SK-N-SH (cell line): ENCODE measurements at regions not wholly inside any gene's neighbourhood (a gene's known extent, or its start where the extent isn't known, plus 50 kb on each side); places are given as distances from the start of the nearest gene placed in this dataset.

Experiments
- CTCF ChIA-PET: fragments of 300-600, 350-600 bp; formaldehyde crosslinking; extraction: SDS; loops from one replicate; lab custom pipeline; 2021; lab: Yijun Ruan, JAX
- POLR2A ChIA-PET: fragments of 350-600 bp; sonication (Branson Sonifier 250); formaldehyde crosslinking; extraction: SDS; loops from one replicate; lab custom pipeline; 2020; ENCODE audit warnings: antibody characterized with exemption, inconsistent platforms; lab: Yijun Ruan, JAX
- DNase-seq: peaks from one replicate; pipeline ENCODE4 v3.0.0; 2012
- H2AFZ ChIP-seq: fragments of 200-600 bp; sonication (generic); 2 replicates; pipeline ENCODE4 v1.8.1; 2016; ENCODE audit warnings: antibody characterized with exemption, mild to moderate bottlenecking, low read depth
- H3F3A ChIP-seq: fragments of 200-600 bp; sonication (generic); replicated peaks from 2 replicates; pipeline ENCODE3; 2016; ENCODE audit warnings: antibody characterized with exemption, mild to moderate bottlenecking; ENCODE audit not compliant: insufficient read depth
- H3K27ac ChIP-seq, 2 experiments: fragments of 200-500 bp in 1 of 2; fragments of 200-600 bp in 1 of 2; sonication (Bioruptor generic) in 1 of 2; sonication (generic), shearing (Covaris generic) in 1 of 2; 2 replicates each; pipeline versions ENCODE4 v1.5.1 to v1.6.1; 2014 to 2016; ENCODE audit warnings: low read depth in 2 of 2, inconsistent platforms in 1 of 2, low read length in 1 of 2, mild to moderate bottlenecking in 1 of 2, mixed read lengths in 1 of 2
- H3K27me3 ChIP-seq: fragments of 200-600 bp; sonication (generic), shearing (Covaris generic); 2 replicates; pipeline ENCODE4 v1.6.1; 2016; ENCODE audit warnings: mixed run types; ENCODE audit not compliant: insufficient read depth
- H3K36me3 ChIP-seq, 2 experiments: fragments of 200-500 bp in 1 of 2; fragments of 200-600 bp in 1 of 2; sonication (Bioruptor generic) in 1 of 2; sonication (generic) in 1 of 2; replicated peaks in 1 of 2; 2 replicates each; pipeline versions ENCODE3 to v1.5.1; 2014 to 2016; ENCODE audit warnings: low read length in 1 of 2, mild to moderate bottlenecking in 1 of 2; ENCODE audit not compliant: insufficient read depth in 2 of 2, control insufficient read depth in 1 of 2
- H3K4me1 ChIP-seq, 2 experiments: fragments of 200-500 bp in 1 of 2; fragments of 200-600 bp in 1 of 2; sonication (Bioruptor generic) in 1 of 2; sonication (generic), shearing (Covaris generic) in 1 of 2; 2 replicates each; pipeline versions ENCODE4 v1.5.1 to v1.6.1; 2014 to 2016; ENCODE audit warnings: low read depth in 1 of 2, low read length in 1 of 2, mixed run types in 1 of 2; ENCODE audit not compliant: insufficient read depth in 2 of 2, control insufficient read depth in 1 of 2
- H3K4me2 ChIP-seq: fragments of 200-600 bp; sonication (generic), shearing (Covaris generic); 2 replicates; pipeline ENCODE4 v1.6.1; 2017; ENCODE audit warnings: mixed run types
- H3K4me3 ChIP-seq, 2 experiments: fragments of 200-500 bp in 1 of 2; fragments of 200-600 bp in 1 of 2; sonication (Bioruptor generic) in 1 of 2; sonication (generic), shearing (Covaris generic) in 1 of 2; 2 replicates each; pipeline versions ENCODE4 v1.5.1 to v1.8.1; 2014 to 2016; ENCODE audit warnings: low read depth in 2 of 2, inconsistent platforms in 1 of 2, low read length in 1 of 2, mild to moderate bottlenecking in 1 of 2, mixed read lengths in 1 of 2, moderate library complexity in 1 of 2
- H3K79me2 ChIP-seq: fragments of 200-600 bp; sonication (generic); 2 replicates; pipeline ENCODE4 v1.8.1; 2017; ENCODE audit warnings: mild to moderate bottlenecking; ENCODE audit not compliant: insufficient read depth
- H3K9ac ChIP-seq: fragments of 200-600 bp; sonication (generic); 2 replicates; pipeline ENCODE4 v1.6.1; 2017; ENCODE audit warnings: mixed run types
- H3K9me2 ChIP-seq: fragments of 200-600 bp; sonication (generic); 2 replicates; pipeline ENCODE4 v1.6.1; 2017; ENCODE audit warnings: mixed run types
- H3K9me3 ChIP-seq: fragments of 200-600 bp; sonication (generic); 2 replicates; pipeline ENCODE4 v1.6.1; 2017; ENCODE audit warnings: mixed run types, mild to moderate bottlenecking, moderate library complexity
- H4K20me1 ChIP-seq: fragments of 200-600 bp; sonication (generic); 2 replicates; pipeline ENCODE4 v1.6.1; 2017; ENCODE audit warnings: mild to moderate bottlenecking, mixed run types; ENCODE audit not compliant: insufficient read depth
- CHD2 ChIP-seq: fragments of 150-350 bp; IDR thresholded peaks from 2 replicates; pipeline ENCODE4 v1.6.1; 2018; ENCODE audit warnings: low read length; ENCODE audit not compliant: partially characterized antibody
- ELF1 ChIP-seq: IDR thresholded peaks from 2 replicates; pipeline ENCODE4 v1.4.0; 2012
- EZH2phosphoT487 ChIP-seq: fragments of 200-600 bp; sonication (generic); IDR thresholded peaks from 2 replicates; pipeline ENCODE4 v1.6.1; 2017; ENCODE audit warnings: low read depth, mixed run types, mild to moderate bottlenecking, antibody characterized with exemption, moderate library complexity, borderline replicate concordance
- FOSL2 ChIP-seq: IDR thresholded peaks from 2 replicates; pipeline ENCODE4 v1.4.0; 2012; ENCODE audit warnings: low read depth, mild to moderate bottlenecking, moderate library complexity, borderline replicate concordance
- GABPA ChIP-seq: IDR thresholded peaks from 2 replicates; pipeline ENCODE4 v1.4.0; 2012; ENCODE audit warnings: low read depth, mild to moderate bottlenecking
- JUND ChIP-seq: IDR thresholded peaks from 2 replicates; pipeline ENCODE4 v1.4.0; 2012
- MEF2A ChIP-seq: IDR thresholded peaks from 2 replicates; pipeline ENCODE4 v1.4.0; 2012; ENCODE audit warnings: low read depth, borderline replicate concordance
- MXI1 ChIP-seq: IDR thresholded peaks from 2 replicates; pipeline ENCODE4 v1.6.1; 2012; ENCODE audit warnings: mild to moderate bottlenecking, low read depth, low read length, improper control_type of control experiment
- NRF1 ChIP-seq: IDR thresholded peaks from 2 replicates; pipeline ENCODE4 v1.6.1; 2012; ENCODE audit warnings: low read depth, mild to moderate bottlenecking, low read length
- PBX3 ChIP-seq: IDR thresholded peaks from 2 replicates; pipeline ENCODE4; 2012
- POLR2AphosphoS5 ChIP-seq: IDR thresholded peaks from 2 replicates; pipeline ENCODE4 v1.6.1; 2012; ENCODE audit warnings: low read depth, low read length
- RCOR1 ChIP-seq: fragments of 150-350 bp; IDR thresholded peaks from 2 replicates; pipeline ENCODE4 v1.6.1; 2017; ENCODE audit warnings: antibody characterized with exemption, low read length
- SIN3A ChIP-seq: IDR thresholded peaks from 2 replicates; pipeline ENCODE4 v1.6.1; 2012; ENCODE audit warnings: low read depth, mild to moderate bottlenecking, low read length, moderate library complexity, borderline replicate concordance
- TEAD4 ChIP-seq: IDR thresholded peaks from 2 replicates; pipeline ENCODE4 v1.4.0; 2012; ENCODE audit warnings: mild to moderate bottlenecking, borderline replicate concordance; ENCODE audit not compliant: insufficient read depth
- ZBTB33 ChIP-seq: IDR thresholded peaks from 2 replicates; pipeline ENCODE4 v1.4.0; 2012; ENCODE audit warnings: low read depth, borderline replicate concordance
- WGBS: methylation state at CpG from one replicate; pipeline ENCODE4 v1.1.6; 2017; ENCODE audit warnings: low lambda C conversion rate; 5-methylcytosine and 5-hydroxymethylcytosine counted together
- TF ChIP-seq, protein P1 (sequence below): fragments of 200-600 bp; sonication (generic); IDR thresholded peaks from 2 replicates; pipeline ENCODE4 v1.6.1; 2017; ENCODE audit warnings: antibody characterized with exemption, mild to moderate bottlenecking, moderate library complexity

DNA sequence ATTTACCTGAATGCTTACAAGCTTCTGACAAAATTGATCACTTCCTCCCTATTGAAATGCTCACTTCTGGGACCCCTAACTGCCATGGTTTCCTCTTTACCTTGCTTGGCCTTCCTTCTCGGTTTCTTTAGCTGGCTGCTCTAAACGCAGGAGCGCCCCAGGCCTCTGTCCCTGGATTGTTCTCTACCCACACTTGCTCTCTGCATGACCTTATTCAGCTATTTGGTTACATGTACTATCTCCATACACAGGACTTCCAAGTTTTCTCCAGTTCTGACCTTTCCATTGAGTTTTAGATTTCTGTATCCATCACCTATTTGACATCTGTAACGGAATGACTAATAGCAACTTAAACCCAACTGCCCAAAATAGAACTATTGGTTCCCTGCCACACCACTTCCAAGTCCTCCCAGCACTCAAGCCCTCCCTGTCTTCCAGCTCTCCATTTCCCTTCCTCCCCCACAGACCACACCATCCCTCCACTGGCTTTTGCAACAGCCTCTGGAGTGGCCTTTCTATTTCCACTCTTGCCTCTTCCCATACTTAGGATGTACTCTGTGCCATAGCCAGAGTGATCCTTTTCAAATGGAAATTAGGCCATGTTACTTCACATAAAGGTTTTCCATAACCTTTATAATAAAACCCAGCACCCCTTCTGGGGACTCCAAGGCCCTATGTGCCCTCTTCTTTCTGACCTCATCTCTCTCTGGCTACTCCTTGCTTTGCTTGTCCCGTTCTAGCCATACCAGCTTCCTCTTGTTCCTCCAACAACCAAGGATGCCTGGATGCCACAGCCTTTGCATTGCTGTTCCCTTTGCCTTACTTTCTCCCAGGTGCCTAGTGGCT, 202.2 kb downstream of the AEBP2 start:
- DNase-seq = no peak
- no peaks in the 10 kb centered on the region for H4K20me1 ChIP-seq
- no peaks in the 10 kb centered on the region for H3K79me2 ChIP-seq
- no peaks in the 10 kb centered on the region; a peak in 2 of 4 replicates for H3K4me1 ChIP-seq
- H3K36me3 ChIP-seq = no peaks in the 10 kb centered on the region
- no peak overlapping the region for H3K27ac ChIP-seq
- ChIA-PET POLR2A (no interaction called here), CTCF (interaction anchor here (1.0 to 5.5 kb wide), 5 partner anchors 14 to 134 kb away, joined by 3 to 44 read pairs (median 4); no protein-coding TSS in a partner anchor)
- TF ChIP-seq, protein P1, sequence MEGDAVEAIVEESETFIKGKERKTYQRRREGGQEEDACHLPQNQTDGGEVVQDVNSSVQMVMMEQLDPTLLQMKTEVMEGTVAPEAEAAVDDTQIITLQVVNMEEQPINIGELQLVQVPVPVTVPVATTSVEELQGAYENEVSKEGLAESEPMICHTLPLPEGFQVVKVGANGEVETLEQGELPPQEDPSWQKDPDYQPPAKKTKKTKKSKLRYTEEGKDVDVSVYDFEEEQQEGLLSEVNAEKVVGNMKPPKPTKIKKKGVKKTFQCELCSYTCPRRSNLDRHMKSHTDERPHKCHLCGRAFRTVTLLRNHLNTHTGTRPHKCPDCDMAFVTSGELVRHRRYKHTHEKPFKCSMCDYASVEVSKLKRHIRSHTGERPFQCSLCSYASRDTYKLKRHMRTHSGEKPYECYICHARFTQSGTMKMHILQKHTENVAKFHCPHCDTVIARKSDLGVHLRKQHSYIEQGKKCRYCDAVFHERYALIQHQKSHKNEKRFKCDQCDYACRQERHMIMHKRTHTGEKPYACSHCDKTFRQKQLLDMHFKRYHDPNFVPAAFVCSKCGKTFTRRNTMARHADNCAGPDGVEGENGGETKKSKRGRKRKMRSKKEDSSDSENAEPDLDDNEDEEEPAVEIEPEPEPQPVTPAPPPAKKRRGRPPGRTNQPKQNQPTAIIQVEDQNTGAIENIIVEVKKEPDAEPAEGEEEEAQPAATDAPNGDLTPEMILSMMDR = no peak
- no peak for TF ChIP-seq FOSL2
- no peak for TF ChIP-seq PBX3
- TF ChIP-seq SIN3A = no peak
- TF ChIP-seq ELF1 = no peak
- TF ChIP-seq TEAD4 = no peak
- TF ChIP-seq NRF1 = no peak
- no peak for TF ChIP-seq MEF2A
- no peak for TF ChIP-seq JUND
- TF ChIP-seq GABPA = no peak
- TF ChIP-seq RCOR1 = no peak
- TF ChIP-seq MXI1 = no peak
- TF ChIP-seq ZBTB33 = no peak
- TF ChIP-seq EZH2phosphoT487 = no peak
- TF ChIP-seq CHD2 = no peak
- no peak for TF ChIP-seq POLR2AphosphoS5
- 95% methylated on average over 5 of the region's 5 CpGs for WGBS
- H3K4me2 ChIP-seq = no peak overlapping the region
- no peaks in the 10 kb centered on the region for H3K27me3 ChIP-seq
- no peak overlapping the region for H2AFZ ChIP-seq
- H3K9me3 ChIP-seq = peaks cover 3% of the 10 kb centered on the region; the same call in 1 of the 2 replicates
- no peak overlapping the region for H3K9ac ChIP-seq
- no peaks in the 10 kb centered on the region for H3F3A ChIP-seq
- no peak overlapping the region for H3K4me3 ChIP-seq
- H3K9me2 ChIP-seq = no peaks in the 10 kb centered on the region
